Mucosa of stomach (tissue), 1 donor: ENCODE measurements at regions not wholly inside any gene's neighbourhood (a gene's known extent, or its start where the extent isn't known, plus 50 kb on each side); places are given as distances from the start of the nearest gene placed in this dataset.

Experiments
- H3K27me3 ChIP-seq: one replicate; pipeline ENCODE4 v1.7.0; 2013; ENCODE audit warnings: mild to moderate bottlenecking, low read length; ENCODE audit not compliant: control insufficient read depth, insufficient read depth
- H3K36me3 ChIP-seq: one replicate; pipeline ENCODE4 v1.7.0; 2013; ENCODE audit warnings: low read length; ENCODE audit not compliant: control insufficient read depth, insufficient read depth
- H3K4me1 ChIP-seq: one replicate; pipeline ENCODE4 v1.7.0; 2013; ENCODE audit warnings: mild to moderate bottlenecking, low read length; ENCODE audit not compliant: control insufficient read depth, insufficient read depth
- H3K4me3 ChIP-seq: one replicate; pipeline ENCODE4 v1.7.0; 2013; ENCODE audit warnings: low read length
- H3K9ac ChIP-seq: one replicate; pipeline ENCODE4 v1.7.0; 2013; ENCODE audit warnings: mild to moderate bottlenecking, low read length, moderate library complexity
- H3K9me3 ChIP-seq: one replicate; pipeline ENCODE4 v1.7.0; 2013; ENCODE audit warnings: mild to moderate bottlenecking, low read length, moderate library complexity; ENCODE audit not compliant: control insufficient read depth
- donor health status: Pancreatic carcinoma.

- H3K4me1 ChIP-seq = peaks cover 7% of the 10 kb centered on the region
- no peaks in the 10 kb centered on the region for H3K36me3 ChIP-seq
- no peaks in the 10 kb centered on the region for H3K27me3 ChIP-seq
- H3K9ac ChIP-seq = no peak overlapping the region
- no peaks in the 10 kb centered on the region for H3K9me3 ChIP-seq
- H3K4me3 ChIP-seq = no peak overlapping the region
These were observed 67.5 kb upstream of the DUSP10 start for GRCh38 chr1:221809091-221810029.

GRCh38 chr1:221806984-221807383 is 65.1 kb upstream of the DUSP10 start:
- no peaks in the 10 kb centered on the region for H3K27me3 ChIP-seq
- H3K4me3 ChIP-seq = no peak overlapping the region
- H3K4me1 ChIP-seq = peaks cover 7% of the 10 kb centered on the region
- H3K36me3 ChIP-seq = no peaks in the 10 kb centered on the region
- H3K9me3 ChIP-seq = no peaks in the 10 kb centered on the region
- H3K9ac ChIP-seq = no peak overlapping the region

- H3K9me3 ChIP-seq = no peaks in the 10 kb centered on the region
- H3K4me1 ChIP-seq = peaks cover 7% of the 10 kb centered on the region
- H3K36me3 ChIP-seq = no peaks in the 10 kb centered on the region
- no peaks in the 10 kb centered on the region for H3K27me3 ChIP-seq
- no peak overlapping the region for H3K9ac ChIP-seq
- H3K4me3 ChIP-seq = no peak overlapping the region
These were observed 64.3 kb upstream of the DUSP10 start for GRCh38 chr1:221806236-221806635.

- Histone ChIP-seq H3K9ac (no peak overlapping the region), H3K9me3 (no peaks in the 10 kb centered on the region), H3K36me3 (no peaks in the 10 kb centered on the region), H3K27me3 (no peaks in the 10 kb centered on the region), H3K4me1 (peaks cover 7% of the 10 kb centered on the region), H3K4me3 (no peak overlapping the region)
These were observed 63.2 kb upstream of the DUSP10 start for GRCh38 chr1:221805121-221805520.

GRCh38 chr1:221804303-221804702 is 62.4 kb upstream of the DUSP10 start:
- Histone ChIP-seq H3K4me1 (peaks cover 7% of the 10 kb centered on the region), H3K36me3 (no peaks in the 10 kb centered on the region), H3K4me3 (no peak overlapping the region), H3K9me3 (no peaks in the 10 kb centered on the region), H3K9ac (no peak overlapping the region), H3K27me3 (no peaks in the 10 kb centered on the region)

GRCh38 chr1:221801773-221802516 is 60.1 kb upstream of the DUSP10 start:
- H3K9me3 ChIP-seq = no peaks in the 10 kb centered on the region

GRCh38 chr1:221801251-221801661 is 59.4 kb upstream of the DUSP10 start:
- Histone ChIP-seq H3K27me3 (no peaks in the 10 kb centered on the region), H3K4me3 (no peak overlapping the region), H3K9me3 (no peaks in the 10 kb centered on the region), H3K36me3 (no peaks in the 10 kb centered on the region), H3K9ac (no peak overlapping the region), H3K4me1 (no peaks in the 10 kb centered on the region)

More at GRCh38 chr1:221801773-221802516, 60.1 kb upstream of the DUSP10 start:
- Histone ChIP-seq H3K9ac (no peak overlapping the region), H3K4me3 (no peak overlapping the region), H3K36me3 (no peaks in the 10 kb centered on the region), H3K4me1 (no peaks in the 10 kb centered on the region), H3K27me3 (no peaks in the 10 kb centered on the region)

GRCh38 chr1:221800831-221801230 is 58.9 kb upstream of the DUSP10 start:
- Histone ChIP-seq H3K4me3 (no peak overlapping the region), H3K36me3 (no peaks in the 10 kb centered on the region), H3K27me3 (no peaks in the 10 kb centered on the region), H3K4me1 (no peaks in the 10 kb centered on the region), H3K9ac (no peak overlapping the region), H3K9me3 (no peaks in the 10 kb centered on the region)

- H3K9me3 ChIP-seq = no peaks in the 10 kb centered on the region
- H3K4me1 ChIP-seq = no peaks in the 10 kb centered on the region
- no peaks in the 10 kb centered on the region for H3K36me3 ChIP-seq
- no peak overlapping the region for H3K4me3 ChIP-seq
- H3K9ac ChIP-seq = no peak overlapping the region
- no peaks in the 10 kb centered on the region for H3K27me3 ChIP-seq
These were observed 55.6 kb upstream of the DUSP10 start for GRCh38 chr1:221797506-221797905.

- H3K36me3 ChIP-seq = no peaks in the 10 kb centered on the region
- no peaks in the 10 kb centered on the region for H3K9me3 ChIP-seq
- no peaks in the 10 kb centered on the region for H3K4me1 ChIP-seq
- H3K27me3 ChIP-seq = no peaks in the 10 kb centered on the region
- no peak overlapping the region for H3K9ac ChIP-seq
- H3K4me3 ChIP-seq = no peak overlapping the region
These were observed 54.8 kb upstream of the DUSP10 start for GRCh38 chr1:221796700-221797099.

GRCh38 chr1:221795380-221795779 is 53.5 kb upstream of the DUSP10 start:
- H3K4me1 ChIP-seq = no peaks in the 10 kb centered on the region
- no peaks in the 10 kb centered on the region for H3K27me3 ChIP-seq
- no peak overlapping the region for H3K4me3 ChIP-seq
- H3K9me3 ChIP-seq = no peaks in the 10 kb centered on the region
- no peak overlapping the region for H3K9ac ChIP-seq
- H3K36me3 ChIP-seq = no peaks in the 10 kb centered on the region

GRCh38 chr1:221794935-221795334 is 53.0 kb upstream of the DUSP10 start:
- Histone ChIP-seq H3K4me1 (no peaks in the 10 kb centered on the region), H3K27me3 (no peaks in the 10 kb centered on the region), H3K9ac (no peak overlapping the region), H3K36me3 (no peaks in the 10 kb centered on the region), H3K4me3 (no peak overlapping the region), H3K9me3 (no peaks in the 10 kb centered on the region)
